ENCODE measurements at regions not wholly inside any gene's neighbourhood (a gene's known extent, or its start where the extent isn't known, plus 50 kb on each side); places are given as distances from the start of the nearest gene placed in this dataset.

DNA sequence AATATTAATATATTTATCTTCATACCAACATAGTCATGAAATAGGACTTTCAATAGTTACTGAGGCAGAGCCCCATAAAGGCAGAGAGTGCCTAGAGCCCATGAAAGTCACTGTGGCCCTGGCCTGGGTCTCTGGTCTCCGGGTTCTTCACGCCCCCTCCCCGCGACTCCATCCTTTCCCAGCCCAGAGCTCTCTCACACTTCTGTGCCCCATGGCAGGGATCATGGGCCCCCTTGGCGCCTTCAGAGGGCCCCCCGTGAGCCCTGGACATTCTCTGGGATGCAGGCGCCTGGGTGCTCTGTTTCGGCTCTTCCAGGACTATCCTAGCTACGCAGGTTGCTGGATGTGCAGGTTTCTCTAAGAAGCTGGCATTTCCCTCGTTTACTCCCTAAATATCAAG lies 228.4 kb downstream of the TEX29 start:
- no peaks in the 10 kb centered on the region for H4K20me1 ChIP-seq (ENCODE audit: insufficient read depth, low read length)
- no peaks in the 10 kb centered on the region for H3K36me3 ChIP-seq (ENCODE audit: insufficient read depth, low read length)
- H3K79me2 ChIP-seq (ENCODE audit: insufficient read depth, low read depth, low read length), result no peaks in the 10 kb centered on the region
- H2AFZ ChIP-seq (ENCODE audit: low read length), result no peak overlapping the region
- intact Hi-C loops (cut with micrococcal nuclease; ENCODE audit: unreplicated experiment), result no loop called here
- TF ChIP-seq, protein P1, sequence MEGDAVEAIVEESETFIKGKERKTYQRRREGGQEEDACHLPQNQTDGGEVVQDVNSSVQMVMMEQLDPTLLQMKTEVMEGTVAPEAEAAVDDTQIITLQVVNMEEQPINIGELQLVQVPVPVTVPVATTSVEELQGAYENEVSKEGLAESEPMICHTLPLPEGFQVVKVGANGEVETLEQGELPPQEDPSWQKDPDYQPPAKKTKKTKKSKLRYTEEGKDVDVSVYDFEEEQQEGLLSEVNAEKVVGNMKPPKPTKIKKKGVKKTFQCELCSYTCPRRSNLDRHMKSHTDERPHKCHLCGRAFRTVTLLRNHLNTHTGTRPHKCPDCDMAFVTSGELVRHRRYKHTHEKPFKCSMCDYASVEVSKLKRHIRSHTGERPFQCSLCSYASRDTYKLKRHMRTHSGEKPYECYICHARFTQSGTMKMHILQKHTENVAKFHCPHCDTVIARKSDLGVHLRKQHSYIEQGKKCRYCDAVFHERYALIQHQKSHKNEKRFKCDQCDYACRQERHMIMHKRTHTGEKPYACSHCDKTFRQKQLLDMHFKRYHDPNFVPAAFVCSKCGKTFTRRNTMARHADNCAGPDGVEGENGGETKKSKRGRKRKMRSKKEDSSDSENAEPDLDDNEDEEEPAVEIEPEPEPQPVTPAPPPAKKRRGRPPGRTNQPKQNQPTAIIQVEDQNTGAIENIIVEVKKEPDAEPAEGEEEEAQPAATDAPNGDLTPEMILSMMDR (conservative IDR thresholded peaks at IDR 0.05; ENCODE audit: low read length), result no peak
- TF ChIP-seq EZH2phosphoT487 (IDR thresholded peaks at IDR 0.05; ENCODE audit: borderline replicate concordance, low read depth, low read length), result no peak
- no TSS peak for BruUV-seq (replicated peaks)
- CTCF ChIA-PET (ENCODE audit: unreplicated experiment), result no interaction called here
- H3K9me3 ChIP-seq (ENCODE audit: low read length), result no peaks in the 10 kb centered on the region
- no peaks in the 10 kb centered on the region for H3K9me2 ChIP-seq (ENCODE audit: insufficient read depth, low read length)
- POLR2A ChIA-PET, result no interaction called here
- H3K4me2 ChIP-seq (ENCODE audit: low read length), result no peak overlapping the region
- H3K4me1 ChIP-seq (ENCODE audit: insufficient read depth, low read length, poor library complexity, severe bottlenecking), result no peaks in the 10 kb centered on the region
- no peak overlapping the region for H3K27ac ChIP-seq (ENCODE audit: low read depth, low read length, poor library complexity, severe bottlenecking)
- no peak overlapping the region for H3K4me3 ChIP-seq (ENCODE audit: low read depth, low read length, poor library complexity, severe bottlenecking)
- DNase-seq (ENCODE audit: low spot score), result no peak

- H2AFZ ChIP-seq (ENCODE audit: low read length), result no peak overlapping the region
- H3K9me3 ChIP-seq (ENCODE audit: low read length), result no peaks in the 10 kb centered on the region
- H3K9me2 ChIP-seq (ENCODE audit: insufficient read depth, low read length), result no peaks in the 10 kb centered on the region
- no peaks in the 10 kb centered on the region for H4K20me1 ChIP-seq (ENCODE audit: insufficient read depth, low read length)
- H3K4me2 ChIP-seq (ENCODE audit: low read length), result no peak overlapping the region
- intact Hi-C loops (cut with micrococcal nuclease; ENCODE audit: unreplicated experiment), result no loop called here
- POLR2A ChIA-PET, result no interaction called here
- no peak for DNase-seq (ENCODE audit: low spot score)
- TF ChIP-seq EZH2phosphoT487 (IDR thresholded peaks at IDR 0.05; ENCODE audit: borderline replicate concordance, low read depth, low read length), result no peak
- TF ChIP-seq, protein P1 (conservative IDR thresholded peaks at IDR 0.05; ENCODE audit: low read length), result no peak
- no peak overlapping the region for H3K4me3 ChIP-seq (ENCODE audit: low read depth, low read length, poor library complexity, severe bottlenecking)
- no peak overlapping the region for H3K27ac ChIP-seq (ENCODE audit: low read depth, low read length, poor library complexity, severe bottlenecking)
- BruUV-seq (replicated peaks), result no TSS peak
- no peaks in the 10 kb centered on the region for H3K36me3 ChIP-seq (ENCODE audit: insufficient read depth, low read length)
- H3K4me1 ChIP-seq (ENCODE audit: insufficient read depth, low read length, poor library complexity, severe bottlenecking), result no peaks in the 10 kb centered on the region
- no peaks in the 10 kb centered on the region for H3K79me2 ChIP-seq (ENCODE audit: insufficient read depth, low read depth, low read length)
- CTCF ChIA-PET (ENCODE audit: unreplicated experiment), result no interaction called here
Observed at GRCh38 chr13:111549464-111549863, 229.0 kb downstream of the TEX29 start.

DNA sequence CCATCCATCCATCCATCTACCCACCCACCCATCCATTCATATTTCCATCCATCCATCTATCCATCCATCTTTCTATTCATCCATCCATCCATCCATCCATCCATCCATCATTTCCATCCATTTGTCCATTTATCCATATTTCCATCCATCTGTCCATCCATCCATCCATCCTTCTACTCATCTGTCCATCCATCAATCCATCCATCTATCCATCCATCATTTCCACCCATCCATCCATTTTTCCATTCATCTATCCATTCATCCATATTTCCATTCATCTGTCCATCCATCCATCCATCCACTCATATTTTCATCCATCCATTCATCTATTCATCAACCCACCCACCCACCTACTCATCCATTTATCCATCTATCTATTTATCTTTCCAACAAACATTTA lies 229.6 kb downstream of the TEX29 start:
- H3K36me3 ChIP-seq (ENCODE audit: insufficient read depth, low read length), result no peaks in the 10 kb centered on the region
- no peak overlapping the region for H3K4me2 ChIP-seq (ENCODE audit: low read length)
- intact Hi-C loops (cut with micrococcal nuclease; ENCODE audit: unreplicated experiment), result no loop called here
- no peaks in the 10 kb centered on the region for H3K9me3 ChIP-seq (ENCODE audit: low read length)
- H3K4me3 ChIP-seq (ENCODE audit: low read depth, low read length, poor library complexity, severe bottlenecking), result no peak overlapping the region
- H3K4me1 ChIP-seq (ENCODE audit: insufficient read depth, low read length, poor library complexity, severe bottlenecking), result no peaks in the 10 kb centered on the region
- H2AFZ ChIP-seq (ENCODE audit: low read length), result no peak overlapping the region
- TF ChIP-seq, protein P1 (conservative IDR thresholded peaks at IDR 0.05; ENCODE audit: low read length), result no peak
- no peak for TF ChIP-seq EZH2phosphoT487 (IDR thresholded peaks at IDR 0.05; ENCODE audit: borderline replicate concordance, low read depth, low read length)
- CTCF ChIA-PET (ENCODE audit: unreplicated experiment), result no interaction called here
- BruUV-seq (replicated peaks), result no TSS peak
- no peak for DNase-seq (ENCODE audit: low spot score)
- no peak overlapping the region for H3K27ac ChIP-seq (ENCODE audit: low read depth, low read length, poor library complexity, severe bottlenecking)
- H3K9me2 ChIP-seq (ENCODE audit: insufficient read depth, low read length), result no peaks in the 10 kb centered on the region
- POLR2A ChIA-PET, result no interaction called here
- H3K79me2 ChIP-seq (ENCODE audit: insufficient read depth, low read depth, low read length), result no peaks in the 10 kb centered on the region
- H4K20me1 ChIP-seq (ENCODE audit: insufficient read depth, low read length), result no peaks in the 10 kb centered on the region
